SK-N-SH (cell line): ENCODE measurements at regions not wholly inside any gene's neighbourhood (a gene's known extent, or its start where the extent isn't known, plus 50 kb on each side); places are given as distances from the start of the nearest gene placed in this dataset.

Experiments
- FOSL2 ChIP-seq: IDR thresholded peaks from 2 replicates; pipeline ENCODE4 v1.4.0; 2012; ENCODE audit warnings: low read depth, mild to moderate bottlenecking, moderate library complexity, borderline replicate concordance
- FOXM1 ChIP-seq: IDR thresholded peaks from 2 replicates; pipeline ENCODE4 v1.4.0; 2012; ENCODE audit warnings: low read depth, mild to moderate bottlenecking
- POLR2AphosphoS5 ChIP-seq: IDR thresholded peaks from 2 replicates; pipeline ENCODE4 v1.6.1; 2012; ENCODE audit warnings: low read depth, low read length
- RCOR1 ChIP-seq: fragments of 150-350 bp; IDR thresholded peaks from 2 replicates; pipeline ENCODE4 v1.6.1; 2017; ENCODE audit warnings: antibody characterized with exemption, low read length
- RFX5 ChIP-seq: IDR thresholded peaks from 2 replicates; pipeline ENCODE4 v1.6.1; 2012; ENCODE audit warnings: mild to moderate bottlenecking, improper control_type of control experiment, low read length
- RXRA ChIP-seq: IDR thresholded peaks from 2 replicates; pipeline ENCODE4 v1.4.0; 2012; ENCODE audit warnings: low read depth, mild to moderate bottlenecking, borderline replicate concordance
- SMC3 ChIP-seq: IDR thresholded peaks from 2 replicates; pipeline ENCODE4 v1.6.1; 2012; ENCODE audit warnings: low read depth, low read length, improper control_type of control experiment
- TAF1 ChIP-seq: IDR thresholded peaks from 2 replicates; pipeline ENCODE4 v1.6.1; 2012; ENCODE audit warnings: low read depth, mild to moderate bottlenecking, low read length, moderate library complexity, borderline replicate concordance
- YY1 ChIP-seq: IDR thresholded peaks from 2 replicates; pipeline ENCODE4 v1.4.0; 2012; ENCODE audit warnings: low read depth, mild to moderate bottlenecking
- TF ChIP-seq, protein P1 (sequence below): fragments of 200-600 bp; sonication (generic); IDR thresholded peaks from 2 replicates; pipeline ENCODE4 v1.6.1; 2017; ENCODE audit warnings: antibody characterized with exemption, mild to moderate bottlenecking, moderate library complexity
- TF ChIP-seq, protein P2 (sequence below): fragments of 150-350 bp; IDR thresholded peaks from 2 replicates; pipeline ENCODE4 v1.6.1; 2017; ENCODE audit warnings: antibody characterized with exemption, low read length, low read depth, borderline replicate concordance
- TF ChIP-seq, protein P3 (sequence below): IDR thresholded peaks from 2 replicates; pipeline ENCODE4 v1.6.1; 2012; ENCODE audit warnings: mild to moderate bottlenecking, low read depth, low read length, moderate library complexity
- TF ChIP-seq, protein P4 (sequence below): IDR thresholded peaks from 2 replicates; pipeline ENCODE4 v1.4.0; 2012; ENCODE audit warnings: low read depth
- TF ChIP-seq, protein P5 (sequence below): IDR thresholded peaks from 2 replicates; pipeline ENCODE4 v1.4.0; 2012; ENCODE audit warnings: low read depth, borderline replicate concordance

DNA sequence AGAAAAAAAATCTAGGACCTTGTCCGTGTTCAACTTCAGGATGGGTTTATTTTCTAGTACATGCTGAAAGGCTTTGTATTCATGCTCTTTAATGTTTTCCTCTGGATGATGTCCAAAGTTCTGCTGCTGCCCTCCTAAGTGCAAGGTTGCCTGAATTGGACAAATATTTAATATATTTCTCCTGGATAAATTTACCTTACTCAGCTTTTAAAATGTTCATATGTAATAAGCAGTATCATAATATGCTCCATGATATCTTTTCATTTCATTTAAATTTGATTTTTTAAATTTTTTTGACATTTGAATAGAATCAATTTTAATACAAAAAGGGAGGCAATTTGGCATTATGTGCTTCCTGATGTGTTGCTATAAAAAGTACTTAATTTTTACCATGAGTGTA, 95.9 kb upstream of the SLC25A13 start:
- TF ChIP-seq, protein P1, sequence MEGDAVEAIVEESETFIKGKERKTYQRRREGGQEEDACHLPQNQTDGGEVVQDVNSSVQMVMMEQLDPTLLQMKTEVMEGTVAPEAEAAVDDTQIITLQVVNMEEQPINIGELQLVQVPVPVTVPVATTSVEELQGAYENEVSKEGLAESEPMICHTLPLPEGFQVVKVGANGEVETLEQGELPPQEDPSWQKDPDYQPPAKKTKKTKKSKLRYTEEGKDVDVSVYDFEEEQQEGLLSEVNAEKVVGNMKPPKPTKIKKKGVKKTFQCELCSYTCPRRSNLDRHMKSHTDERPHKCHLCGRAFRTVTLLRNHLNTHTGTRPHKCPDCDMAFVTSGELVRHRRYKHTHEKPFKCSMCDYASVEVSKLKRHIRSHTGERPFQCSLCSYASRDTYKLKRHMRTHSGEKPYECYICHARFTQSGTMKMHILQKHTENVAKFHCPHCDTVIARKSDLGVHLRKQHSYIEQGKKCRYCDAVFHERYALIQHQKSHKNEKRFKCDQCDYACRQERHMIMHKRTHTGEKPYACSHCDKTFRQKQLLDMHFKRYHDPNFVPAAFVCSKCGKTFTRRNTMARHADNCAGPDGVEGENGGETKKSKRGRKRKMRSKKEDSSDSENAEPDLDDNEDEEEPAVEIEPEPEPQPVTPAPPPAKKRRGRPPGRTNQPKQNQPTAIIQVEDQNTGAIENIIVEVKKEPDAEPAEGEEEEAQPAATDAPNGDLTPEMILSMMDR = no peak
- no peak for TF ChIP-seq SMC3
- TF ChIP-seq RFX5 = no peak
- no peak for TF ChIP-seq RCOR1
- TF ChIP-seq, protein P2, sequence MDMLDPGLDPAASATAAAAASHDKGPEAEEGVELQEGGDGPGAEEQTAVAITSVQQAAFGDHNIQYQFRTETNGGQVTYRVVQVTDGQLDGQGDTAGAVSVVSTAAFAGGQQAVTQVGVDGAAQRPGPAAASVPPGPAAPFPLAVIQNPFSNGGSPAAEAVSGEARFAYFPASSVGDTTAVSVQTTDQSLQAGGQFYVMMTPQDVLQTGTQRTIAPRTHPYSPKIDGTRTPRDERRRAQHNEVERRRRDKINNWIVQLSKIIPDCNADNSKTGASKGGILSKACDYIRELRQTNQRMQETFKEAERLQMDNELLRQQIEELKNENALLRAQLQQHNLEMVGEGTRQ = no peak
- TF ChIP-seq, protein P3, sequence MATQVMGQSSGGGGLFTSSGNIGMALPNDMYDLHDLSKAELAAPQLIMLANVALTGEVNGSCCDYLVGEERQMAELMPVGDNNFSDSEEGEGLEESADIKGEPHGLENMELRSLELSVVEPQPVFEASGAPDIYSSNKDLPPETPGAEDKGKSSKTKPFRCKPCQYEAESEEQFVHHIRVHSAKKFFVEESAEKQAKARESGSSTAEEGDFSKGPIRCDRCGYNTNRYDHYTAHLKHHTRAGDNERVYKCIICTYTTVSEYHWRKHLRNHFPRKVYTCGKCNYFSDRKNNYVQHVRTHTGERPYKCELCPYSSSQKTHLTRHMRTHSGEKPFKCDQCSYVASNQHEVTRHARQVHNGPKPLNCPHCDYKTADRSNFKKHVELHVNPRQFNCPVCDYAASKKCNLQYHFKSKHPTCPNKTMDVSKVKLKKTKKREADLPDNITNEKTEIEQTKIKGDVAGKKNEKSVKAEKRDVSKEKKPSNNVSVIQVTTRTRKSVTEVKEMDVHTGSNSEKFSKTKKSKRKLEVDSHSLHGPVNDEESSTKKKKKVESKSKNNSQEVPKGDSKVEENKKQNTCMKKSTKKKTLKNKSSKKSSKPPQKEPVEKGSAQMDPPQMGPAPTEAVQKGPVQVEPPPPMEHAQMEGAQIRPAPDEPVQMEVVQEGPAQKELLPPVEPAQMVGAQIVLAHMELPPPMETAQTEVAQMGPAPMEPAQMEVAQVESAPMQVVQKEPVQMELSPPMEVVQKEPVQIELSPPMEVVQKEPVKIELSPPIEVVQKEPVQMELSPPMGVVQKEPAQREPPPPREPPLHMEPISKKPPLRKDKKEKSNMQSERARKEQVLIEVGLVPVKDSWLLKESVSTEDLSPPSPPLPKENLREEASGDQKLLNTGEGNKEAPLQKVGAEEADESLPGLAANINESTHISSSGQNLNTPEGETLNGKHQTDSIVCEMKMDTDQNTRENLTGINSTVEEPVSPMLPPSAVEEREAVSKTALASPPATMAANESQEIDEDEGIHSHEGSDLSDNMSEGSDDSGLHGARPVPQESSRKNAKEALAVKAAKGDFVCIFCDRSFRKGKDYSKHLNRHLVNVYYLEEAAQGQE = no peak
- TF ChIP-seq TAF1 = no peak
- TF ChIP-seq POLR2AphosphoS5 = no peak
- TF ChIP-seq YY1 = no peak
- no peak for TF ChIP-seq FOSL2
- no peak for TF ChIP-seq FOXM1
- TF ChIP-seq, protein P4, sequence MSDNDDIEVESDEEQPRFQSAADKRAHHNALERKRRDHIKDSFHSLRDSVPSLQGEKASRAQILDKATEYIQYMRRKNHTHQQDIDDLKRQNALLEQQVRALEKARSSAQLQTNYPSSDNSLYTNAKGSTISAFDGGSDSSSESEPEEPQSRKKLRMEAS = no peak
- TF ChIP-seq, protein P5, sequence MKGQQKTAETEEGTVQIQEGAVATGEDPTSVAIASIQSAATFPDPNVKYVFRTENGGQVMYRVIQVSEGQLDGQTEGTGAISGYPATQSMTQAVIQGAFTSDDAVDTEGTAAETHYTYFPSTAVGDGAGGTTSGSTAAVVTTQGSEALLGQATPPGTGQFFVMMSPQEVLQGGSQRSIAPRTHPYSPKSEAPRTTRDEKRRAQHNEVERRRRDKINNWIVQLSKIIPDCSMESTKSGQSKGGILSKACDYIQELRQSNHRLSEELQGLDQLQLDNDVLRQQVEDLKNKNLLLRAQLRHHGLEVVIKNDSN = no peak
- no peak for TF ChIP-seq RXRA
